ENCODE measurements at regions not wholly inside any gene's neighbourhood (a gene's known extent, or its start where the extent isn't known, plus 50 kb on each side); places are given as distances from the start of the nearest gene placed in this dataset.

DNA sequence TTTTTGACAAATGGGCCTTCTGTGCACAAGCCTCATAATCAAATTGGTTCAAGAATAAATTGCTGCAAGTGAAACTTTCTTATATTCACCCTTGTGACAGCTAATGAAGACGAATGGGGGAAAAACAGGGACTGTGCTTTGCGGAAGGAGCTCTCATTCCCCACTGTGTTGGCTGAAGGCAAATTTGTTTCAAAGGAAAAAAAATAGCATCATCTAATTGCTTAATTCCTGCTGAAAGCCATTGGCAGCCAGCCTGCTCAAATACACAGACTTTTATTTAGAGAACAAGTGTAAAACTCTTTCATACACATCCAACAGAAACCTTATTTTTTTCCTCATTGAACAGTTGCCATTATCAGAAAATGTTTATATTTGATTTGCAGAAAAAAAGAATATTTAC, 172.3 kb downstream of the ARL6IP6 start:
- H3K9me3 ChIP-seq (ENCODE audit: insufficient read depth, low read depth, low read length): no peaks in the 10 kb centered on the region
- H3K4me3 ChIP-seq (ENCODE audit: low read length): no peak overlapping the region
- H3K36me3 ChIP-seq (ENCODE audit: insufficient read depth, low read depth, low read length): no peaks in the 10 kb centered on the region
- H3K9ac ChIP-seq (ENCODE audit: low read depth, low read length): no peak overlapping the region
- H3K27ac ChIP-seq (ENCODE audit: low read length): no peak overlapping the region
- H3K27me3 ChIP-seq (ENCODE audit: insufficient read depth, low read length): no peaks in the 10 kb centered on the region
- H3K4me1 ChIP-seq (ENCODE audit: insufficient read depth, low read length): no peaks in the 10 kb centered on the region

DNA sequence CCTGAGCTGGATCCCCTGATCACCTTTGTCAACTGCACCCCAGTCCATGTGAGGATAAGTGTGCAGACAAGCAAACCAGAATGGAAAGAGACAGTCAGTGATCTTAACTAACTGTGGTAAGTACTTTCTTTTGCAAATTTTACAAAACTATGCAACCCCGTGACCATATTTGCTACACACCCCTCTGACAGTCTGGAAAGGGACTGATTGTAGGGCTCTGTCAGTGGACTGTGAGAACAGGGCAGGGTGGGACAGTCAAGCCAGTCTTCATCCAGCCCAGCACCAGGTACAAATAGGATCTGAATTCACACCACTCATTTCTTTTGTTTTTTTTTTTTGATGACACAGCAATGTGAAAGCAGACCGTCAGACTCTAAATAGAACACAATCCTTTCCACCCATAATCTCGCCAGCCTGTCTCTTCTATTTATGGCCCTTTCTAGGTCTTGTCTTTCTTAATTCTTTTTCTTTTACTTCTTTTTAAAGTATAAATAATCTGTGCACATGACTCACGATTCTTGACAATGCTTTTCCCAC, 165.6 kb downstream of the ARL6IP6 start:
- no peaks in the 10 kb centered on the region for H3K4me1 ChIP-seq (ENCODE audit: insufficient read depth, low read length)
- H3K27ac ChIP-seq (ENCODE audit: low read length): no peak overlapping the region
- no peaks in the 10 kb centered on the region for H3K9me3 ChIP-seq (ENCODE audit: insufficient read depth, low read depth, low read length)
- H3K27me3 ChIP-seq (ENCODE audit: insufficient read depth, low read length): no peaks in the 10 kb centered on the region
- no peak overlapping the region for H3K9ac ChIP-seq (ENCODE audit: low read depth, low read length)
- H3K4me3 ChIP-seq (ENCODE audit: low read length): no peak overlapping the region
- no peaks in the 10 kb centered on the region for H3K36me3 ChIP-seq (ENCODE audit: insufficient read depth, low read depth, low read length)

DNA sequence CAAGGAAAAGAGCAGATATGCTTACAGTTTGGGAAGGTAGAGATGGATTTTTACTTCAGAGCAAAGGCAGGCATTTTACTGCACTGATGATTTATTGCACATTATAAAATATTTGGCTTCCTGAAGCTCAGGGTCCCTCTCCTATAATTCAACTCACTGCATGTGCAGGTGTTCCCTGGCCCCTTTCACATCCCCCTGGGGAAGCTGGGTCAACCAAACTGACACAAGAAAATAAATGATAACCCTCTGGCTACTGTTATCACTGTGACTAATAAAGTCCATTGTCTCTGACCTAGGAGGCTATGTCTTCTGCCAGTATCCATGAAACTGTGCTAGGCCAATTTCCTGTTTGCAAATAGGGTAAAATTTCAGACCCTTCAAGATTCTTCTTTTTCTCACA, 163.1 kb downstream of the ARL6IP6 start:
- Histone ChIP-seq H3K4me1 (ENCODE audit: insufficient read depth, low read length) (no peaks in the 10 kb centered on the region), H3K36me3 (ENCODE audit: insufficient read depth, low read depth, low read length) (no peaks in the 10 kb centered on the region), H3K4me3 (ENCODE audit: low read length) (no peak overlapping the region), H3K27ac (ENCODE audit: low read length) (no peak overlapping the region), H3K27me3 (ENCODE audit: insufficient read depth, low read length) (no peaks in the 10 kb centered on the region), H3K9me3 (ENCODE audit: insufficient read depth, low read depth, low read length) (no peaks in the 10 kb centered on the region), H3K9ac (ENCODE audit: low read depth, low read length) (no peak overlapping the region)

DNA sequence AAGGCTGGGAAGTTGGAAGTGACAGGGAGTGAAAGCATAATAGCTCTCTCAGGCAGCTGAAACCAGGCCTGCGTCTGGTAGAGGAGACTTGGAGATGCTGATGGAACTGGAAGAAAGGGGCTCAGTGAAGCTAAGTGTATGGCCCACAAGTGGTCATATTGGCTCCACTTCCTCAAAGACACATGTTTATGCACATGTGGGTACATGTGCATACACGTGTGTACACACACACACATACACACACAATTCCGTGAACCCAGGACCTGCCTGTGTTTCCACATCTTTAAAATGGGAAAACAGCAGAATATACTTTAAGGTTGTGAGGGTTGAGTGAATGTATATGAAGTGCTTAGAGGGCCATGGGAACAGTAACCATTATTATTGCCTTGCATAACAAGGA, 160.9 kb downstream of the ARL6IP6 start:
- H3K4me1 ChIP-seq (ENCODE audit: insufficient read depth, low read length): no peaks in the 10 kb centered on the region
- H3K9ac ChIP-seq (ENCODE audit: low read depth, low read length): no peak overlapping the region
- no peaks in the 10 kb centered on the region for H3K9me3 ChIP-seq (ENCODE audit: insufficient read depth, low read depth, low read length)
- H3K36me3 ChIP-seq (ENCODE audit: insufficient read depth, low read depth, low read length): no peaks in the 10 kb centered on the region
- no peaks in the 10 kb centered on the region for H3K27me3 ChIP-seq (ENCODE audit: insufficient read depth, low read length)
- H3K27ac ChIP-seq (ENCODE audit: low read length): no peak overlapping the region
- H3K4me3 ChIP-seq (ENCODE audit: low read length): no peak overlapping the region

DNA sequence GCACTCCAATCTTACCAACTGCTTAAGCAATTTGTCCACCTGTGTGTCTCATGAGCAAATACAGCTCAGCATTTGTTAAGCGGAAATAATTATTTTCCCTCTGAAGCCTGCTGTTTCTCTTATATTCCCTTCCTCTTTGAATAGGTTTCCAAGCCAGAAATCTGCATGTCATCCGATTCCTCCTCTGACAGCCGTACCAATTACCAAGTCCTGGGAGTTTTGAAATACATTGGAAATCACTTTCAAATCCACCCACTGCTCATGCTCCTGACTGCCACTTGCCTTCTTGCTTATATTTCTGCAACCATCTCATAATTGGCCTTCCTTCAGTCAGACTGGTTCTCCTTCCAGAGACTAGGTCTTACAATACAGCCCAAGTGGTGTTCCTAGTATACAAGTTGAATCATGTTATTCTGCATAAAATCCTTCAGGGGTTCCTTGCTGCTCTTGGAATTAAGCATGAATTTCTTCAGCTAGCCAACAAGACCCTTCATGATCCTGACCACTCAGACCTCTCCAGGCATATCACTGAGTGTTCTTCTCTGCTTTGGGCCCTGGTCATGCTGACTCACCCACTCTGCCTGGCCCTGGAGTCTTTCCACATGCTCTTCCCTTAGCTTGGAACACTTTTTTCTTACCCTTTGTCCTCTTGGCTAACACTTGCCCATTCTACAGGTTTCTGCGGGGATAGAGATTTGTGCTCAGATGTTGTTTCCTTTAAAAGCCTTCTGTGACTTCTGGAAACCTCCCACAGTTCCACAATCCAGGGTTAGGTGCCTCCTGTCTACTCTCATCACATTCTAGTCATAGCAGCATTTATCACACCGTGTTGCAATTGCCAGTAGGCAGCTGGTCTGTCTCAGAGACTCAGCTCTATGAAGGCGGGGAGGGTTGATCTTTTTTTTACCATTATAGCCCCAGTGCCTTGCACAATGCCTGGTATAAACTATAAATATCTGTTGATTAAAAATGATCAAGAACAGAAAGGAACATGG, 157.6 kb downstream of the ARL6IP6 start:
- Histone ChIP-seq H3K27me3 (ENCODE audit: insufficient read depth, low read length) (no peaks in the 10 kb centered on the region), H3K4me3 (ENCODE audit: low read length) (no peak overlapping the region), H3K27ac (ENCODE audit: low read length) (no peak overlapping the region), H3K4me1 (ENCODE audit: insufficient read depth, low read length) (no peaks in the 10 kb centered on the region), H3K9me3 (ENCODE audit: insufficient read depth, low read depth, low read length) (no peaks in the 10 kb centered on the region), H3K36me3 (ENCODE audit: insufficient read depth, low read depth, low read length) (no peaks in the 10 kb centered on the region), H3K9ac (ENCODE audit: low read depth, low read length) (no peak overlapping the region)

DNA sequence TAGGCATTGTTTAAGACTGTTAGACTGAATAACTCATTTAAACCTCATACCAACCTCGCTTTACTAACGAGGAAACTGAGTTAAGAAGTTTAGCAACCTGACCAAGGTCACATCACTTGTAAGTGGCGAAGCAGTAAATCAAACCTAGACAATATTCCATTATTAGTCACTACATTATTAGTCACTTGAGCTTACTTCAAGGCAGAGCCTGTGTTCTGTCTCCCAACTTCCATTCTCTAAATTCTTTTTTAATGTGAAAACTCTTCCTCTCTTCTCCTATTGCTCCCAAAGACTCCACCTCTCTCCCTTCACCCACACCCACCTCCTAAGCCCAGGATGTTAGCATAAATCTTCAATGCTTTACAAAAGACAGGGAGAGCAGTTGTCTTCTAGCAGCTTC, 156.5 kb downstream of the ARL6IP6 start:
- Histone ChIP-seq H3K9me3 (ENCODE audit: insufficient read depth, low read depth, low read length) (no peaks in the 10 kb centered on the region), H3K27ac (ENCODE audit: low read length) (no peak overlapping the region), H3K27me3 (ENCODE audit: insufficient read depth, low read length) (no peaks in the 10 kb centered on the region), H3K9ac (ENCODE audit: low read depth, low read length) (no peak overlapping the region), H3K4me1 (ENCODE audit: insufficient read depth, low read length) (no peaks in the 10 kb centered on the region), H3K36me3 (ENCODE audit: insufficient read depth, low read depth, low read length) (no peaks in the 10 kb centered on the region), H3K4me3 (ENCODE audit: low read length) (no peak overlapping the region)

DNA sequence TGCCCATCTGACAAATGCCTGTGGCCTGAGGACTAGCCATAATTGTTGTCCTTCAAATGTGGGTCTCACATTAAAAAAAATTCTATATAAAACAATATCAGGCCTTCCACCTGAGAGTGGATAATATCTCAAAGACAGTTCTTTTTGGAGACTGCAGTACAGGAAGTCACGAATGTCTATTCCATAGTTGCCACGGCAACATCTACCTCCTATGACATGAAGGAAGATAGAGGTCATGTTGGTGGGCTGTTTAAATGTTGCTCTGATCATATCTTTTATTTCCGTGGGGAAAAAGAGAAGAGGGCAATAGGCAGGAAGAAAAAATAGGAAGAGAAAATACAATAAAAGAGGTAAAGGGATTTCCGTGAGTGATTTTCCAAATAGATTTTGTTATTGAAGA, 151.8 kb downstream of the ARL6IP6 start:
- Histone ChIP-seq H3K27ac (ENCODE audit: low read length) (no peak overlapping the region), H3K27me3 (ENCODE audit: insufficient read depth, low read length) (no peaks in the 10 kb centered on the region), H3K9ac (ENCODE audit: low read depth, low read length) (no peak overlapping the region), H3K9me3 (ENCODE audit: insufficient read depth, low read depth, low read length) (no peaks in the 10 kb centered on the region), H3K4me3 (ENCODE audit: low read length) (no peak overlapping the region), H3K4me1 (ENCODE audit: insufficient read depth, low read length) (0 out of 2 replicates have a peak, but pooled peaks cover 4% of the 10 kb centered on the region), H3K36me3 (ENCODE audit: insufficient read depth, low read depth, low read length) (no peaks in the 10 kb centered on the region)

DNA sequence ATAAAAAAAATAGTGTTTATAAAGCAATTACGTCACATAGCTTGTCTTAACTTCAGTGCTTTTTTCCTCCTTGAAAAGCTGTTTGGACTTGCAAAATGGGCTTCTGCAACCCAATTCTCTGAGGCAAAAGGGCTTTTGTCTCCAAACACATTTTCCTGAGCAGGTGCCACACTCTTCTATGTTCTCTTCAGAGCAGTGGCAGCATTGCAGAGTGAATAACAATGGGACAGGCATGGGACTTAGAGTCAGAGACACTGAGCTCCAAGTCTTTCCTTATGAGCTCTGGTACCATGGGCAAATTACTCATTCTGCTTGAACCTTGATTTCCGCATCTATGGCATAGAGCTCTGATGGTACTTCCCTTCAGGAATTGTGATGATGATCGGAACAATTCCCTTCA, 149.0 kb downstream of the ARL6IP6 start:
- Histone ChIP-seq H3K4me1 (ENCODE audit: insufficient read depth, low read length) (0 out of 2 replicates have a peak, but pooled peaks cover 4% of the 10 kb centered on the region), H3K36me3 (ENCODE audit: insufficient read depth, low read depth, low read length) (no peaks in the 10 kb centered on the region), H3K27me3 (ENCODE audit: insufficient read depth, low read length) (no peaks in the 10 kb centered on the region), H3K9ac (ENCODE audit: low read depth, low read length) (no peak overlapping the region), H3K27ac (ENCODE audit: low read length) (no peak overlapping the region), H3K9me3 (ENCODE audit: insufficient read depth, low read depth, low read length) (peaks cover 21% of the 10 kb centered on the region), H3K4me3 (ENCODE audit: low read length) (no peak overlapping the region)

DNA sequence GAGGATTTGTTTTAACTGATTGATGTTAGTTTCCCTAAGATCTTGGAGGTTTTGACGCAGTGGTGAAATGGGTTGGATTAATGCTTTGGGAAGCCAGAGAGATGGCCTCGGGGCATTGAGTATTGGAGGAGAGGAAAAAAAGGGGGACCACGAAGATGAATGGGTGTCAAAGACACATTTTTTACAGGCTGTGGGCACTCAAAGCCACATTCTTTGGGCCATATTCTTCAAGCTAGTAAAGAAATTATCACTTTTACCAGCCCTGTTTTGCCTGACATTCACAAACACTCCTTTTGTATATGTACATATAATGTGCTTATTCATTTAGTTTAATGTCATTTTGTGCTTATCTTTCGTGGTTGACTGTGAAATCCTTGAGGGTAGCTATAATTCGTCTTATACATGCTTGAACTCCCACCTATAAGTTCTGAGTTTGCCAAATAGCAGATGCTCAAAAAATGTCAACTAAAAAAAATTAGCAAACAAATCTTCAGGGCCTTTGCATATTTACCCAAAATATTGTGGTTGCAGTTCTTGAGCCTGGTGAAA, 146.3 kb downstream of the ARL6IP6 start:
- Histone ChIP-seq H3K9ac (ENCODE audit: low read depth, low read length) (no peak overlapping the region), H3K4me3 (ENCODE audit: low read length) (no peak overlapping the region), H3K9me3 (ENCODE audit: insufficient read depth, low read depth, low read length) (peaks cover 37% of the 10 kb centered on the region), H3K4me1 (ENCODE audit: insufficient read depth, low read length) (0 out of 2 replicates have a peak, but pooled peaks cover 4% of the 10 kb centered on the region), H3K36me3 (ENCODE audit: insufficient read depth, low read depth, low read length) (no peaks in the 10 kb centered on the region; the same call in 1 of the 2 replicates), H3K27ac (ENCODE audit: low read length) (no peak overlapping the region), H3K27me3 (ENCODE audit: insufficient read depth, low read length) (no peaks in the 10 kb centered on the region)

DNA sequence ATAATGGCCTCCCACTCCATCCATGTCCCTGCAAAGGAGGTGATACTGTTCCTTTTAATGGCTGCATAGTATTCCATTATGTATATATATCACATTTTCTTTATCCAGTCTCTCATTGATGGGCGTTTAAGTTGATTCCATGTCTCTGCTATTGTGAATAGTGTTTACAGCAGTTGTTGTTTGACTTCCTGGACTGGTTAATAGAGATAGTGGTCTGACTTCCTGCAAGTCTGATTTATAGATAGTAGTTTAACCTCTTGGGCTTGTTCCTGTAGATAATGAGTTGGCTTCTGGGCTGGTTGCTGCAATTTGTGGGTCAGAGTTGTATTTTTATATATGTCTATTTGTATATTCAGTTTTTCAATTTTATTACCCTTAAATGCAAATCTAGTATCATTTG, 145.4 kb downstream of the ARL6IP6 start:
- no peak overlapping the region; the same call in 1 of the 2 replicates for H3K4me3 ChIP-seq (ENCODE audit: low read length)
- peaks cover 37% of the 10 kb centered on the region for H3K9me3 ChIP-seq (ENCODE audit: insufficient read depth, low read depth, low read length)

DNA sequence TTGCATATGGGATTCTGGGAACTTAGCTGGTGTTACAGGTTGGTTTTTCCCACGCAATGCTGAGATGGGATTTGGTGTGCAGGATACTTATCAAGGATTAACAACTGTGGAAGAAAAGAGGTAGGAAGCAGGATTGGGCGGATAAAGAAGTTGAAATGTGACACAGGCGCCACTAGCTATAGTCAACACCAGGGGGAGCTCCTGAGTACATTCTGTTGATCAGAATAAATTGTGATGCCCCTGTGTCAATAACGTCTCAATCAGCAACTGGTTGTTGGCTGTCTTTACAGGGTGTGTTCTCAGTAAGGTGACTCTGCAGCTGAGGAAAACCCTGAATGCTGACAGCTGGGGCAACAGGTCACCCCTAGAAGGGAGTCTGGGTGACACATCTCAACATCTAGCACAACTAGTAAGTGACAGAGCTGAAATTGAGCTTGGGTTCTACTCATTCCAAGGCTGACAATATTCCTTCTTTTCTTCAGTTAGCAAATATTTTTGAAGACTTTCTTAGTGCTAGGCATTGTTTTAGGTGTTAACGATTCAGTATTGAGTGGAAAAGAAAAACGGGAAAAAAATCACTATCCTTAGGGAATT, 143.0 kb downstream of the ARL6IP6 start:
- Histone ChIP-seq H3K27ac (ENCODE audit: low read length) (no peak overlapping the region), H3K9ac (ENCODE audit: low read depth, low read length) (no peak overlapping the region), H3K4me3 (ENCODE audit: low read length) (no peak overlapping the region), H3K27me3 (ENCODE audit: insufficient read depth, low read length) (no peaks in the 10 kb centered on the region), H3K4me1 (ENCODE audit: insufficient read depth, low read length) (no peaks in the 10 kb centered on the region), H3K36me3 (ENCODE audit: insufficient read depth, low read depth, low read length) (no peaks in the 10 kb centered on the region; the same call in 1 of the 2 replicates), H3K9me3 (ENCODE audit: insufficient read depth, low read depth, low read length) (peaks cover 37% of the 10 kb centered on the region)

More for the DNA sequence above, 145.4 kb downstream of the ARL6IP6 start:
- Histone ChIP-seq H3K4me1 (ENCODE audit: insufficient read depth, low read length) (0 out of 2 replicates have a peak, but pooled peaks cover 4% of the 10 kb centered on the region), H3K27ac (ENCODE audit: low read length) (no peak overlapping the region), H3K9ac (ENCODE audit: low read depth, low read length) (no peak overlapping the region), H3K27me3 (ENCODE audit: insufficient read depth, low read length) (no peaks in the 10 kb centered on the region), H3K36me3 (ENCODE audit: insufficient read depth, low read depth, low read length) (no peaks in the 10 kb centered on the region; the same call in 1 of the 2 replicates)
